Chondrocyte (in vitro differentiated cells): ENCODE measurements at regions not wholly inside any gene's neighbourhood (a gene's known extent, or its start where the extent isn't known, plus 50 kb on each side); places are given as distances from the start of the nearest gene placed in this dataset.
"Not testable (repeated sequence)": the region's sequence is repeated elsewhere in the genome, so short reads cannot be mapped to it uniquely, and the experiment has no call there.

Experiments
- DNase-seq: peaks from one replicate; pipeline ENCODE4 v3.0.0; 2021; ENCODE audit warnings: mixed read lengths, low spot score
- H3K27ac Mint-ChIP-seq: one replicate; pipeline ENCODE4 v1.8.0; 2021; ENCODE audit warnings: mild to moderate bottlenecking, moderate library complexity, mixed read lengths; ENCODE audit not compliant: unreplicated experiment
- H3K27me3 Mint-ChIP-seq: 2 replicates; pipeline ENCODE4 v1.8.0; 2021; ENCODE audit warnings: low read depth, mixed read lengths
- H3K36me3 Mint-ChIP-seq: 2 replicates; pipeline ENCODE4 v1.8.0; 2021; ENCODE audit warnings: low read depth, mixed read lengths
- H3K4me1 Mint-ChIP-seq: 2 replicates; pipeline ENCODE4 v1.8.0; 2021; ENCODE audit warnings: low read depth, mild to moderate bottlenecking, mixed read lengths
- H3K4me3 Mint-ChIP-seq: one replicate; pipeline ENCODE4 v1.8.0; 2021; ENCODE audit warnings: mild to moderate bottlenecking, moderate library complexity, mixed read lengths; ENCODE audit not compliant: unreplicated experiment
- H3K9me3 Mint-ChIP-seq: 2 replicates; pipeline ENCODE4 v1.8.0; 2021; ENCODE audit warnings: low read depth, mixed read lengths
- TF ChIP-seq, protein P1 (sequence below): fragments of 200-600 bp; sonication (generic); IDR thresholded peaks from 2 replicates; pipeline ENCODE4 v1.5.0; 2021; ENCODE audit warnings: antibody characterized with exemption, mild to moderate bottlenecking, moderate library complexity

DNA sequence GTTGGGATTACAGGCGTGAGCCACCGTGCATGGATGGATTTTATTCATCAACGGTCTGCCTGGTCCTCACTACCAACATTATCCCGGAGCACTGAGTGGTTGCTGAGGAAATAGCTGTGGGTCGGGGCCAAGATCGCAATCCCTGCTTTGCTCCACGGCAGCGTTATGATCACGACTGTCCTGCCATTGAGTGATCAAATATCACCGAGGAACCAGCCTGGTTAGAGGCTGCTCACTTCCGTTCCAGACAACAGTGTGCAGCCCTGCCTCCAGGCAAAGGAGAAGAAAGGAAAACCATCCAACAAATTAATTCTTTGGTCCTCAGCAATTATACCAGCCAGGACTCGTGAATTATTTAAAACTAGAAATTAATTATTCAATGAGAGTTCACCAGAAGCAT is 70.6 kb upstream of the TBL1X start:
- TF ChIP-seq, protein P1, sequence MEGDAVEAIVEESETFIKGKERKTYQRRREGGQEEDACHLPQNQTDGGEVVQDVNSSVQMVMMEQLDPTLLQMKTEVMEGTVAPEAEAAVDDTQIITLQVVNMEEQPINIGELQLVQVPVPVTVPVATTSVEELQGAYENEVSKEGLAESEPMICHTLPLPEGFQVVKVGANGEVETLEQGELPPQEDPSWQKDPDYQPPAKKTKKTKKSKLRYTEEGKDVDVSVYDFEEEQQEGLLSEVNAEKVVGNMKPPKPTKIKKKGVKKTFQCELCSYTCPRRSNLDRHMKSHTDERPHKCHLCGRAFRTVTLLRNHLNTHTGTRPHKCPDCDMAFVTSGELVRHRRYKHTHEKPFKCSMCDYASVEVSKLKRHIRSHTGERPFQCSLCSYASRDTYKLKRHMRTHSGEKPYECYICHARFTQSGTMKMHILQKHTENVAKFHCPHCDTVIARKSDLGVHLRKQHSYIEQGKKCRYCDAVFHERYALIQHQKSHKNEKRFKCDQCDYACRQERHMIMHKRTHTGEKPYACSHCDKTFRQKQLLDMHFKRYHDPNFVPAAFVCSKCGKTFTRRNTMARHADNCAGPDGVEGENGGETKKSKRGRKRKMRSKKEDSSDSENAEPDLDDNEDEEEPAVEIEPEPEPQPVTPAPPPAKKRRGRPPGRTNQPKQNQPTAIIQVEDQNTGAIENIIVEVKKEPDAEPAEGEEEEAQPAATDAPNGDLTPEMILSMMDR: no peak
- Mint-ChIP-seq H3K4me3 (no peak overlapping the region), H3K4me1 (peaks cover 16% of the 10 kb centered on the region), H3K27ac (no peak overlapping the region), H3K9me3 (peaks cover 3% of the 10 kb centered on the region), H3K36me3 (no peaks in the 10 kb centered on the region), H3K27me3 (no peaks in the 10 kb centered on the region)
- no peak for DNase-seq

DNA sequence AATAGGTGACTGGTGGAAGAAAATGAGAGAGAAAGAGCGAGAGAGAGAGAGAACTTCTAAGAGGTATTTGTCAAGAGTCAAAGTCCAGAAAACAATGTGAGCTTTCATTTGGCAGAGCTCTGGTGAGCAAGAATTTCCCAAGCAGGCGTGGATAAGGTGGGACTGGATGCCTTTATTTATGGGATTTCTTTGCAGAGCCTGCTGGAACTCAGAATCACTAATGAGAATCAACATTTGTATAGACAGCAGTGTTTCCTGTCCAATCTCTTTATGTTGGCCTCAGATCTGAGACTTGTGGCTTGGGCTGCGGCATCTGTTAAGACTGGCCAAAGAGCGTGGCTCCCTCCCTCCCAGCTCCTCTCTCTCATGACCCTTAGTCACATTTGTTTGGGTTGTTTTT is 67.9 kb upstream of the TBL1X start:
- H3K27me3 Mint-ChIP-seq: no peaks in the 10 kb centered on the region
- no peak overlapping the region for H3K4me3 Mint-ChIP-seq
- TF ChIP-seq, protein P1: no peak
- DNase-seq: no peak
- H3K36me3 Mint-ChIP-seq: no peaks in the 10 kb centered on the region
- H3K9me3 Mint-ChIP-seq: no peaks in the 10 kb centered on the region
- peaks cover 16% of the 10 kb centered on the region for H3K4me1 Mint-ChIP-seq
- no peak overlapping the region for H3K27ac Mint-ChIP-seq

DNA sequence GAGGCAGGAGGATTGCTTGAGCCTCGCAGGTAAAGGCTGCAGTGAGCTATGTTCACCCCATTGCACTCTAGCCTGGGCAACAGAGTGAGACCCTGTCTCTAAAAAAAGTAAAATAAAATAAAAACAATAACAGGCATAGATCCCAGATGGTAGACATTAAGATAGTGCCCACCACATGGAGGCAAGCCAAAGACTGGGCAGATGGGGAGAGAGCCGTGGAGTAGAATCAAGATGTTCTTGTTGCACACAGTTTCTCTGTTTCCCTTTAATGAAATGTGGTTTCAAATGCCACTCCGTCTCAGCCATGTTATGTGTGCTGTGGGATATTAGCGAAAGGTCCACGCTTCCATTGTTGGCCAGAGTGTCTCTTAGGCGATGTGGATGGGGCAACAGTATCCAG is 63.8 kb upstream of the TBL1X start:
- peaks cover 13% of the 10 kb centered on the region for H3K4me1 Mint-ChIP-seq
- H3K9me3 Mint-ChIP-seq: peaks cover 2% of the 10 kb centered on the region
- H3K36me3 Mint-ChIP-seq: no peaks in the 10 kb centered on the region
- DNase-seq: no peak
- TF ChIP-seq, protein P1: no peak
- no peaks in the 10 kb centered on the region for H3K27me3 Mint-ChIP-seq
- no peak overlapping the region for H3K4me3 Mint-ChIP-seq
- no peak overlapping the region for H3K27ac Mint-ChIP-seq

DNA sequence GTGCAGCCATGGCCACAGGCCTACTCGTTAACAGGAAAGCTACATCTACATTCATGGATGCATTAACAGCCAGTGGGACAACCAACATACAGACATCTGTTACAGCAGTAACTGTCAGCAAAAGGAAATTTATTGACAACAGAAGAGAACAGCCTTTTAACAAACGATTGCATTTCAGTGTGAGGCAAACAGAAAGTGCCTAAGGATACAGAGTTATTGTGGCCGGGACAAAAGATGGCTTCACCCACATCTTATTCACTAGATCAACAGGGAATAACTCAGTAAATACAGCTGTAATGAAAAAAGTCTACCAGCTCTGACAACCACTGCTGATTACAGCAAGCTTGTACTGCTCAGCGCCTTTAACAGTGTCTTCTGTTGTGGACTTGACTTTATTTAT is 61.5 kb upstream of the TBL1X start:
- Mint-ChIP-seq H3K36me3 (no peaks in the 10 kb centered on the region), H3K9me3 (peaks cover 4% of the 10 kb centered on the region), H3K27me3 (no peaks in the 10 kb centered on the region), H3K4me1 (no peaks in the 10 kb centered on the region), H3K27ac (no peak overlapping the region), H3K4me3 (no peak overlapping the region)
- DNase-seq: no peak
- TF ChIP-seq, protein P1: no peak

DNA sequence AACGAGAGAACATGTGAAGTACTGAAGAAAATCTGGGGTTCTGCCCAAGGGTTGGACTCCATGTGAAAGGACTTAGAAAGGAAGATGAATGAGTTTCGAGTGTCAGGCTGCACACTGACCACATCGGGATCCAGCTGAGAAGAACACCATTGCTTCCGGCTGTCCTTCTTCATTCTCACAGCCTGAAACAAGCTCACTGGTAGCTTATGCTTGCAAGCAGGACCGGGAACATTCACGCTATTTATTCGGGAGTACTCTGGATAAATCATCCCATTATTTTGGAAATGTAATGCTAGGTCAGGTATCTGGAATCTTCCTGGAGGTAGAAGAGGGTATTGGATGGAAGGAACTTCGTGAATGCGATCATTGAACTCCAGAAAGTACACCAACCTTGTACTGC is 59.2 kb upstream of the TBL1X start:
- not testable (repeated sequence) for H3K36me3 Mint-ChIP-seq, H3K4me1 Mint-ChIP-seq, H3K27me3 Mint-ChIP-seq, H3K9me3 Mint-ChIP-seq, H3K27ac Mint-ChIP-seq, H3K4me3 Mint-ChIP-seq
- peak; percentile 97 for DNase-seq

DNA sequence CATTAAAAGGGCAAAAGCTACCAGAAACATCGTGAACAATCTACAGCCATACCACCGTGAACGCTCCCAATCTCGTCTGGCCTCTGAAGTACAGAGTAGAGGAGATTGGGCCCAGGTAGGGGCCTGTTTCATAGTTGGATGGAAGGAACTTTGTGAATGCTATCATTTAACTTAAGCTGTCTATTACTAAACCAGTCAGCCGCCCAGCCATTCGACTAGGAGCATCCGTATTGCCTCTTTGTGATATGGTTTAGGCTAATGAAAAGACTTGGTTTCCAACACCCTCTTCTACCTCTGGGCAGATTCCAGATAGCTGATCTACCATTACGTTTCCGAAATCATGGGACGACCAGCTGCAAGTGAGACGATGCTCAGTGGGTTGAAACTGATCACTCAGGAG is 54.0 kb upstream of the TBL1X start:
- not testable (repeated sequence) for H3K4me3 Mint-ChIP-seq, H3K27ac Mint-ChIP-seq, H3K36me3 Mint-ChIP-seq, H3K4me1 Mint-ChIP-seq, H3K27me3 Mint-ChIP-seq
- peak; percentile 99 for DNase-seq
- H3K9me3 Mint-ChIP-seq: peaks cover 13% of the 10 kb centered on the region

DNA sequence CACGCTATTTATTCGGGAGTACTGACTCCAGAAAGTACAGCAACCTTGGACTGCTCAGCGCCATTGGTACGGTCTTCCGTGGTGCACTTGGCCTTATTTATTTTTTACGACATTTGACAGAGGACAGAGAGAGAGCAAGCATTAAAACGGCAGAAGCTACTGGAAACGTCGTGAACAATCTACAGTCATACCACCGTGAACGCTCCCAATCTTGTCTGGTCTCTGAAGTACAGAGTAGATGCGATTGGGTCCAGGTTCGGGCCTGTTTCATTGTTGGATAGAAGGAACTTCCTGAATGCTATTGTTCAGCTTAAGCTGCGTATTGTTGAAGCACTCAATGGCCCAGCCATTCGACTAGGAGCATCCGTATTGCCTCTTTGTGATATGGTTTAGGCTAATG is 53.2 kb upstream of the TBL1X start:
- not testable (repeated sequence) for H3K4me1 Mint-ChIP-seq, H3K27me3 Mint-ChIP-seq, H3K4me3 Mint-ChIP-seq, H3K27ac Mint-ChIP-seq, H3K36me3 Mint-ChIP-seq
- DNase-seq: peak; percentile 95
- peaks cover 13% of the 10 kb centered on the region for H3K9me3 Mint-ChIP-seq
